ENCODE measurements at regions not wholly inside any gene's neighbourhood (a gene's known extent, or its start where the extent isn't known, plus 50 kb on each side); places are given as distances from the start of the nearest gene placed in this dataset.
A peak's percentile ranks its signal among the peaks of the same experiment; 100 is the strongest.
"Not testable (repeated sequence)": the region's sequence is repeated elsewhere in the genome, so short reads cannot be mapped to it uniquely, and the experiment has no call there.

- H3K4me3 ChIP-seq (ENCODE audit: low read depth, low read length): no peak overlapping the region
- DNase-seq (ENCODE audit: low read depth, low spot score): peak; percentile 40
- TF ChIP-seq, protein P1, sequence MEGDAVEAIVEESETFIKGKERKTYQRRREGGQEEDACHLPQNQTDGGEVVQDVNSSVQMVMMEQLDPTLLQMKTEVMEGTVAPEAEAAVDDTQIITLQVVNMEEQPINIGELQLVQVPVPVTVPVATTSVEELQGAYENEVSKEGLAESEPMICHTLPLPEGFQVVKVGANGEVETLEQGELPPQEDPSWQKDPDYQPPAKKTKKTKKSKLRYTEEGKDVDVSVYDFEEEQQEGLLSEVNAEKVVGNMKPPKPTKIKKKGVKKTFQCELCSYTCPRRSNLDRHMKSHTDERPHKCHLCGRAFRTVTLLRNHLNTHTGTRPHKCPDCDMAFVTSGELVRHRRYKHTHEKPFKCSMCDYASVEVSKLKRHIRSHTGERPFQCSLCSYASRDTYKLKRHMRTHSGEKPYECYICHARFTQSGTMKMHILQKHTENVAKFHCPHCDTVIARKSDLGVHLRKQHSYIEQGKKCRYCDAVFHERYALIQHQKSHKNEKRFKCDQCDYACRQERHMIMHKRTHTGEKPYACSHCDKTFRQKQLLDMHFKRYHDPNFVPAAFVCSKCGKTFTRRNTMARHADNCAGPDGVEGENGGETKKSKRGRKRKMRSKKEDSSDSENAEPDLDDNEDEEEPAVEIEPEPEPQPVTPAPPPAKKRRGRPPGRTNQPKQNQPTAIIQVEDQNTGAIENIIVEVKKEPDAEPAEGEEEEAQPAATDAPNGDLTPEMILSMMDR (IDR thresholded peaks at IDR 0.05; ENCODE audit: low read depth, low read length): peak; percentile 88
- in situ Hi-C loops (cut with HindIII; ENCODE audit: low sequenced_read_pairs): no loop called here
Measured at GRCh38 chr14:44846232-44846824, 115.4 kb downstream of the KLHL28 start.

DNA sequence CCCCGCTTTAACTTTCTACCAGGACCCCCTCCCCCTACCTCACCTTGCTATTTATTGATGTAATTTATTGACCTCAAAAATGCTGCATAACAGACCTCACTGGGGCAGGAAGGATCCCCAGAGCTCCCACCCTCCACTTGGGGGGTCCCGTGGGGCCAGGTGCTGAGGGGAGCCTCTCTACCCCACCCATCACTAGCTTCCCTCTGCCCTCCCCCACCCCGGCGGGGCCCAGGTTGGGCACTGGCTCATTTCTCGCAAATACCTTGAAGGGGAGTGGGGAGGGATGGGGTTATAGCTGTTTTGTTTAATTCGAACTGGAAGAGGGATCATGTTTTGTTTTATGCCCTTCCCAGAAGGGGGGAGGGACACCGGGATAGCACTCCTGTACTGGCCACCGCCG is 125.8 kb downstream of the KLHL28 start:
- in situ Hi-C loops (cut with HindIII; ENCODE audit: low sequenced_read_pairs); H3K4me3 ChIP-seq (ENCODE audit: low read depth, low read length); DNase-seq (ENCODE audit: low read depth, low spot score): not testable (repeated sequence)

GRCh38 chr14:44833376-44834060 is 128.2 kb downstream of the KLHL28 start:
- peak; percentile 8 for DNase-seq (ENCODE audit: low read depth, low spot score)
- TF ChIP-seq, protein P1 (IDR thresholded peaks at IDR 0.05; ENCODE audit: low read depth, low read length): no peak
- in situ Hi-C loops (cut with HindIII; ENCODE audit: low sequenced_read_pairs): no loop called here
- H3K4me3 ChIP-seq (ENCODE audit: low read depth, low read length): no peak overlapping the region

DNA sequence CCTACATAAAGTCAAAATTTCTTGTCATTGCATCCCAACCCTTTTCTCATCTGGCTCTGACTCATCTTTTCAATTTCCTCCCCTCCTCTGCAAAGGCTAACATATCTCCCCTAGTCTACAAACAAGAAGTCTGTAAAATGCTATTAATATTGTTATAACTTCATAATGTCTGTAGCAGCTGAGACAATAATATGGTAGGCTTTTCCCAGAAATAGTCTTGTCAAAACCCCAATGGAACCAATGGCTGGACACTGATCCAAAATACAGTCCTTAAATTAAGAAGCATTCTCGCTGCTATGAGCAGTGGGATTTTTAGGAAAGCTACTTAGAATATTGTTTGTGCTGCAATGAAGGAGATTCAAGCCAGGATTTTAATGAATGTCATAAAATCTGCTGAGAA is 131.4 kb downstream of the KLHL28 start:
- H3K4me3 ChIP-seq (ENCODE audit: low read depth, low read length): no peak overlapping the region
- TF ChIP-seq, protein P1 (IDR thresholded peaks at IDR 0.05; ENCODE audit: low read depth, low read length): no peak
- in situ Hi-C loops (cut with HindIII; ENCODE audit: low sequenced_read_pairs): no loop called here
- no peak for DNase-seq (ENCODE audit: low read depth, low spot score)

DNA sequence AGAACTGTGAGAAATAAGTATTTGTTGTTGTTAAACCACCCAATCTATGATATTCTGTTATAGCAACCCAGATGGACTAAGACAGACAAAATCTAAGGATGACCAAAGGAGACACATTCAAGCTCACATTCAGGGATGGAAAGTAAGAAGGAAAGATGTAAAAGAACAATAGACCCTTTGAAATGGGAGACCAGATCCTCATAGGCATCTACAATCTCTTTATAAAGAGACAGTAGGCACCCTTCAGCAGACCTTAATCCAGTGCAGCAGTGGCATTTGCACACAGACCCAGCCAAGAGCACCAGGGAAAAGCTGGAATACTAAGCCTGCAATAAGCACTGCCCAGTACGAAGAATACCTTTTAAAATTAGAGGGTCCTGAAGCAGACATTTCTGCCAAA is 132.7 kb downstream of the KLHL28 start:
- DNase-seq (ENCODE audit: low read depth, low spot score): no peak
- H3K4me3 ChIP-seq (ENCODE audit: low read depth, low read length): no peak overlapping the region
- TF ChIP-seq, protein P1 (IDR thresholded peaks at IDR 0.05; ENCODE audit: low read depth, low read length): no peak
- in situ Hi-C loops (cut with HindIII; ENCODE audit: low sequenced_read_pairs): no loop called here

GRCh38 chr14:44828023-44828422 is 133.7 kb downstream of the KLHL28 start:
- TF ChIP-seq, protein P1 (IDR thresholded peaks at IDR 0.05; ENCODE audit: low read depth, low read length): no peak
- no peak overlapping the region for H3K4me3 ChIP-seq (ENCODE audit: low read depth, low read length)
- no peak for DNase-seq (ENCODE audit: low read depth, low spot score)
- in situ Hi-C loops (cut with HindIII; ENCODE audit: low sequenced_read_pairs): no loop called here

DNA sequence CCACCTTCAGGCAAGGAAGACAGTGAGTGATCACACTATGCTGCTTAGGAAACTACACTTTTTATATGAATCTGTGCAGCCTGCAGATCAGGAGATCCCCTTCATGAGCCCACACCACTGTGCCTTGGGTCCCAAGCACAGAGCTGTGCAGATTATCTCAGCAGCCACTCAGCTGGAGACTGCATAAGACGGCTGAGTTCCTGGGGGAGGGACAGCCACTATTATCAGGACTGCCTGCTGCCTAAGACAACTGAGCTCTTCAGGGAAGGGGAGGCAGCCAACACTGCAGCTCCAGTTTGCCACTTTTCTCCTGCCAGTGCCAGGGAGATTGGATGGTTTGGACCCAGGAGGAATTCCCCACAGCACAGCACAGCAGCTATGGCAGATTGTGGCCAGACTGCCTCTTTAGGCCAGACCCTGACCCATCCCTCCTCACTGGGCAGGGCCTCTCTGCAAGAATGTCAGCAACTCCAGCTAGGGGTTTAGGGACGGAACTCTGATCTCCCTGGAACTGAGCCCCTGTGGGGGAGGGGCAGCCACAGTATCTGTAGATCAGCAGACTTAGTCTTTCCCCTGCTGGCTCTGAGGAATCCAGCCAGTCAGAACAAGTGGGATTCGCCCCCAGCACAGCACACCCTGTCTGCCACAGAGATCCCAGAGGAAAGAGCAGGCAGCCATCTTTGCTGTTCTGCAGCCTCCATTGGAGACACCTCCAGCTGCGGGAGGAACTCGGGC is 141.3 kb downstream of the KLHL28 start:
- in situ Hi-C loops (cut with HindIII; ENCODE audit: low sequenced_read_pairs): no loop called here
- TF ChIP-seq, protein P1 (IDR thresholded peaks at IDR 0.05; ENCODE audit: low read depth, low read length): no peak
- DNase-seq (ENCODE audit: low read depth, low spot score): no peak
- H3K4me3 ChIP-seq (ENCODE audit: low read depth, low read length): no peak overlapping the region

All from astrocyte of the spinal cord (primary cell).